ENCODE measurements at regions not wholly inside any gene's neighbourhood (a gene's known extent, or its start where the extent isn't known, plus 50 kb on each side); places are given as distances from the start of the nearest gene placed in this dataset.
A peak's percentile ranks its signal among the peaks of the same experiment; 100 is the strongest.

DNA sequence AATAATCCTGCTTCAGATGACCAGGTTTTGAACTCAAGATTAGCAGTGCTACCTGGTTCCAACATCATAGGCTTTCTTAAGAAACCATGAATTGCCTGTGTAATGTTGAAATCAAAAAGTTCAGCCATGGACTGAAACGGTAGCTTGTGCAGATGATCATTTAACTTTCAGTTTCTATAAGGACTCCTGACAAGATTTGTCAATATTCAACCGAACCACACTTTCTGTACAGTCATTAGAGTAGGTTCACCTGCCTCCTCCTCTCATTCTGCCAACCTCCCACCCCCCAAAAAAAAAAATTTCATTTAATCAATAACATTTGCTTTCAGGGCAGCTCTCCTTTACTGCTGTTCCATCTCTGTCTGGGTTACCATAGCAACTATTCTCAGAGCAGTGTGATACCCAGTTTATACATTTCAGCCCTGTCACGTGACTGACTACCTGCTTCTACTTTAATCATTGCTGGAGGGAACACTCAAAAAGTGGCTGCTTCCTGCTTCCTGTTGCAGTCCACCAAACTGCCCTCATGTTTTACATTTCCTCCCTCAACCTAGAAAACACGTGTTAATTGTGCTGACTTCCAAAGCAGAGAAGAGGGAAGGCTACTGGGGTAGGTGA, 275.5 kb downstream of the SS18 start:
- no peaks in the 10 kb centered on the region for H3K4me1 ChIP-seq (ENCODE audit: insufficient read depth)
- H3F3A ChIP-seq (ENCODE audit: insufficient read depth) = no peaks in the 10 kb centered on the region
- H3K4me3 ChIP-seq = no peak overlapping the region
- H2AFZ ChIP-seq = no peak overlapping the region
- no peak for DNase-seq
- no peak overlapping the region for H3K27ac ChIP-seq
- peaks cover 4% of the 10 kb centered on the region; the same call in 1 of the 2 replicates for H3K27me3 ChIP-seq (replicated peaks; ENCODE audit: insufficient read depth)
- no peaks in the 10 kb centered on the region for H4K20me1 ChIP-seq (ENCODE audit: insufficient read depth)
- in situ Hi-C loops (cut with MboI) = no loop called here
- H3K9me3 ChIP-seq (ENCODE audit: low read depth) = no peaks in the 10 kb centered on the region
- TF ChIP-seq EZH2 (IDR thresholded peaks at IDR 0.05; ENCODE audit: insufficient read depth, poor library complexity, severe bottlenecking) = no peak
- no peak for TF ChIP-seq EZH2phosphoT487 (IDR thresholded peaks at IDR 0.05; ENCODE audit: insufficient read depth, low read depth)
- WGBS, 2 experiments (ENCODE audit: low coverage in 1 of 2, low lambda C conversion rate in 2 of 2, missing lambda C conversion rate in 2 of 2) = 82 to 88% methylated on average over 4 of the region's 4 CpGs
- no peak overlapping the region for H3K9ac ChIP-seq
- no peaks in the 10 kb centered on the region for H3K9me2 ChIP-seq (ENCODE audit: insufficient read depth)
- no peaks in the 10 kb centered on the region for H3K36me3 ChIP-seq (ENCODE audit: low read depth)
- no peak overlapping the region for H3K4me2 ChIP-seq (ENCODE audit: unreplicated experiment)
- H3K79me2 ChIP-seq (ENCODE audit: insufficient read depth) = no peaks in the 10 kb centered on the region

DNA sequence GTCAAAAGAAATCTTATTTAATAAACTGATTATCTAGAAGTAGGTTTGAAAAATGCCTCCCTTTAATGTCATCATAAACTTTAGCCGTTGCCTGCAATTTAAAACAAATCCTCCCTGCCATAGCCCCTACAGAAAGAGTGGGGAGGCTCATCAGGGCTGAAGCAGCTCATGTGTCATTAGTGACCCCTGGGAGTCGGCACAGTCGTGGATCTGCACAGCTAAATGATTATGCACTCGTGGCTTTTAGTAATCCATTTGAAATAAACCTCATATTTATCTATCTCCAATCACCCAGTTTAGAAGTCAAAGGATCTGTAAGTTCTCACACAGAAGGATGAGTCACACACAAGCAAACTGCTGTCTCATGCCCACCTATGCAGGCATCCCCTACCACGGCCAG, 277.3 kb downstream of the SS18 start:
- Histone ChIP-seq H4K20me1 (ENCODE audit: insufficient read depth) (no peaks in the 10 kb centered on the region), H3F3A (ENCODE audit: insufficient read depth) (no peaks in the 10 kb centered on the region), H3K9me3 (ENCODE audit: low read depth) (no peaks in the 10 kb centered on the region), H2AFZ (no peak overlapping the region), H3K27ac (no peak overlapping the region), H3K9ac (no peak overlapping the region), H3K27me3 (replicated peaks; ENCODE audit: insufficient read depth) (peaks cover 4% of the 10 kb centered on the region; the same call in 1 of the 2 replicates), H3K36me3 (ENCODE audit: low read depth) (no peaks in the 10 kb centered on the region), H3K4me3 (no peak overlapping the region), H3K4me2 (ENCODE audit: unreplicated experiment) (no peak overlapping the region), H3K9me2 (ENCODE audit: insufficient read depth) (no peaks in the 10 kb centered on the region), H3K79me2 (ENCODE audit: insufficient read depth) (no peaks in the 10 kb centered on the region), H3K4me1 (ENCODE audit: insufficient read depth) (no peaks in the 10 kb centered on the region)
- 62 to 68% methylated on average over 5 of the region's 5 CpGs for WGBS, 2 experiments (ENCODE audit: low coverage in 1 of 2, low lambda C conversion rate in 2 of 2, missing lambda C conversion rate in 2 of 2)
- no peak for DNase-seq
- in situ Hi-C loops (cut with MboI) = no loop called here
- no peak for TF ChIP-seq EZH2 (IDR thresholded peaks at IDR 0.05; ENCODE audit: insufficient read depth, poor library complexity, severe bottlenecking)
- no peak for TF ChIP-seq EZH2phosphoT487 (IDR thresholded peaks at IDR 0.05; ENCODE audit: insufficient read depth, low read depth)

DNA sequence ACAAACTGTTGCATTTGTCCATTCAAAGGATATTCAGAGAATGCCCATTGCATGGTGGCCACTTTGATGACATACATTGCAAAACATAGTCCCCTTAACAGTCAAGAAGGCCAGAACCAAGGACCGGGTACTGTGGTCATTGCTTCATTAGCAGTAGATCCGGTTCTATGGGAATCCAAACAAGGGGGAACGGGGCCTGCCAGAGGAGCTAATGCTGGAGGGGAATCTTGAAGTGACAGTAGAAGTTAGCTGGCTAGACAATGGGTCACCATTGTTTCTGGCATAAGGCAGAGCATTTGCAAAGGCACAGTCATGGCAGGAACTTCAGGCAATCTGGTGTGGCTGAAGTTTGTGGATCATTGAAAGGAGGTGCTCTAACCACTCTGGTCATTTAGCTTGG, 279.7 kb downstream of the SS18 start:
- 83 to 90% methylated on average over 3 of the region's 3 CpGs for WGBS, 2 experiments (ENCODE audit: low coverage in 1 of 2, low lambda C conversion rate in 2 of 2, missing lambda C conversion rate in 2 of 2)
- DNase-seq = no peak
- Histone ChIP-seq H3F3A (ENCODE audit: insufficient read depth) (peaks cover 6% of the 10 kb centered on the region; the same call in 1 of the 2 replicates), H3K4me1 (ENCODE audit: insufficient read depth) (peaks cover 6% of the 10 kb centered on the region; the same call in 1 of the 2 replicates), H3K36me3 (ENCODE audit: low read depth) (no peaks in the 10 kb centered on the region), H3K9me2 (ENCODE audit: insufficient read depth) (no peaks in the 10 kb centered on the region), H4K20me1 (ENCODE audit: insufficient read depth) (no peaks in the 10 kb centered on the region), H3K9ac (no peak overlapping the region), H3K27ac (no peak overlapping the region), H3K9me3 (ENCODE audit: low read depth) (no peaks in the 10 kb centered on the region), H3K4me3 (no peak overlapping the region), H3K79me2 (ENCODE audit: insufficient read depth) (no peaks in the 10 kb centered on the region), H2AFZ (no peak overlapping the region), H3K27me3 (replicated peaks; ENCODE audit: insufficient read depth) (peaks cover 4% of the 10 kb centered on the region; the same call in 1 of the 2 replicates), H3K4me2 (ENCODE audit: unreplicated experiment) (no peak overlapping the region)
- in situ Hi-C loops (cut with MboI) = no loop called here
- TF ChIP-seq EZH2phosphoT487 (IDR thresholded peaks at IDR 0.05; ENCODE audit: insufficient read depth, low read depth) (no peak), EZH2 (IDR thresholded peaks at IDR 0.05; ENCODE audit: insufficient read depth, poor library complexity, severe bottlenecking) (no peak)

DNA sequence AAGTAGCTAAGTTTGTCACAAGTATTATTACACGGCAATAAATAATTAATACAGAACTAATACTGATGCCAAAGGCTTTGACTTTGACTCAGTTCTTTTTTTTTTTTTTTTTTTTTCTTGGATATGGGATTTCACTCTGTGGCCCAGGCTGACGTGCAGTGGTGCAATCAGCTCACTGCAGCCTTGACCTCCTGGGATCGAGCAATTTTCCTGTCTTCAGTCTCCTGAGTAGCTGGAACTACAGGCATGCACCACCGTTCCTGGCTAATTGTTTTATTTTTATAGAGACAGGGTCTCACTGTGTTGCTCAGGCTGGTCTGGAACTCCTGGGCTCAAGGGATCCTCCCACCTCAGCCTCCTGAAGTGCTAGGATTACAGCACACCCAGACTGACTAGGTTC, 284.5 kb downstream of the SS18 start:
- peak overlapping the region; percentile 47 for H3K4me2 ChIP-seq (ENCODE audit: unreplicated experiment)
- H4K20me1 ChIP-seq (ENCODE audit: insufficient read depth) = no peaks in the 10 kb centered on the region
- no peaks in the 10 kb centered on the region for H3K9me2 ChIP-seq (ENCODE audit: insufficient read depth)
- H2AFZ ChIP-seq = peak overlapping the region; percentile 57; the same call in 1 of the 2 replicates
- peaks cover 13% of the 10 kb centered on the region; the same call in 1 of the 2 replicates for H3K4me1 ChIP-seq (ENCODE audit: insufficient read depth)
- H3F3A ChIP-seq (ENCODE audit: insufficient read depth) = peaks cover 15% of the 10 kb centered on the region
- H3K9ac ChIP-seq = peak overlapping the region; percentile 58
- no peaks in the 10 kb centered on the region for H3K27me3 ChIP-seq (replicated peaks; ENCODE audit: insufficient read depth)
- WGBS, 2 experiments (ENCODE audit: low coverage in 1 of 2, low lambda C conversion rate in 2 of 2, missing lambda C conversion rate in 2 of 2) = 38 to 43% methylated on average over 4 of the region's 4 CpGs
- peak overlapping the region; percentile 78 for H3K27ac ChIP-seq
- H3K36me3 ChIP-seq (ENCODE audit: low read depth) = no peaks in the 10 kb centered on the region
- H3K79me2 ChIP-seq (ENCODE audit: insufficient read depth) = no peaks in the 10 kb centered on the region
- H3K9me3 ChIP-seq (ENCODE audit: low read depth) = no peaks in the 10 kb centered on the region
- TF ChIP-seq EZH2 (IDR thresholded peaks at IDR 0.05; ENCODE audit: insufficient read depth, poor library complexity, severe bottlenecking) (no peak), EZH2phosphoT487 (IDR thresholded peaks at IDR 0.05; ENCODE audit: insufficient read depth, low read depth) (no peak)
- H3K4me3 ChIP-seq = peak overlapping the region; percentile 19; the same call in 1 of the 2 replicates
- in situ Hi-C loops (cut with MboI) = no loop called here
- peak; percentile 24 for DNase-seq

All from GM23248 (cell line).